ENCODE measurements at regions not wholly inside any gene's neighbourhood (a gene's known extent, or its start where the extent isn't known, plus 50 kb on each side); places are given as distances from the start of the nearest gene placed in this dataset.

DNA sequence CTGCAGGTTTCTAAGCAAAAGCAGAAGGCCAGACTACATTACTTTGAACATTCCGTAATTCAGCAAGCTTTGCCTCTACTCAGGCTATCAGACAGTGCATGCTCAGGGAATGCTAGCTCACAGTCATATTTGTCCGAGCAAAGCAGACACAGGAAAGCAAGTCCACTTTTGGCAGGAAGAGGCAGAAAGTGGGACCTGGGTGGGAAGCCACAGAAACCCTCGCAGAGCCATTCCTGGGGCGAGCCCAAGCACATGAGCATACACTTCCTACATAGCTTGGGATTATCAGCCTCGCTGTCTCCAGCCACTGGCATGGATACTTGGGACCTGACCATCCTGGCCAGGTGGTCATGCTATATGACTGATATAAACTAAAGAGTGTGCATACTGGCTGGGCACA, 113.3 kb downstream of the TRIM29 start:
- no peak overlapping the region for H3K9ac ChIP-seq (ENCODE audit: low read depth, low read length, poor library complexity, severe bottlenecking)
- no peaks in the 10 kb centered on the region for H3K36me3 ChIP-seq (ENCODE audit: insufficient read depth, low read length)
- no peaks in the 10 kb centered on the region for H3K9me3 ChIP-seq (ENCODE audit: insufficient read depth, low read depth, low read length)
- no peak overlapping the region for H3K4me2 ChIP-seq (ENCODE audit: low read depth, low read length, poor library complexity, severe bottlenecking)
- H3F3A ChIP-seq (ENCODE audit: low read depth): 0 out of 2 replicates have a peak, but pooled peaks cover 2% of the 10 kb centered on the region
- H3K27me3 ChIP-seq (ENCODE audit: insufficient read depth, low read length, poor library complexity, severe bottlenecking): no peaks in the 10 kb centered on the region
- TF ChIP-seq, protein P1, sequence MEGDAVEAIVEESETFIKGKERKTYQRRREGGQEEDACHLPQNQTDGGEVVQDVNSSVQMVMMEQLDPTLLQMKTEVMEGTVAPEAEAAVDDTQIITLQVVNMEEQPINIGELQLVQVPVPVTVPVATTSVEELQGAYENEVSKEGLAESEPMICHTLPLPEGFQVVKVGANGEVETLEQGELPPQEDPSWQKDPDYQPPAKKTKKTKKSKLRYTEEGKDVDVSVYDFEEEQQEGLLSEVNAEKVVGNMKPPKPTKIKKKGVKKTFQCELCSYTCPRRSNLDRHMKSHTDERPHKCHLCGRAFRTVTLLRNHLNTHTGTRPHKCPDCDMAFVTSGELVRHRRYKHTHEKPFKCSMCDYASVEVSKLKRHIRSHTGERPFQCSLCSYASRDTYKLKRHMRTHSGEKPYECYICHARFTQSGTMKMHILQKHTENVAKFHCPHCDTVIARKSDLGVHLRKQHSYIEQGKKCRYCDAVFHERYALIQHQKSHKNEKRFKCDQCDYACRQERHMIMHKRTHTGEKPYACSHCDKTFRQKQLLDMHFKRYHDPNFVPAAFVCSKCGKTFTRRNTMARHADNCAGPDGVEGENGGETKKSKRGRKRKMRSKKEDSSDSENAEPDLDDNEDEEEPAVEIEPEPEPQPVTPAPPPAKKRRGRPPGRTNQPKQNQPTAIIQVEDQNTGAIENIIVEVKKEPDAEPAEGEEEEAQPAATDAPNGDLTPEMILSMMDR (conservative IDR thresholded peaks at IDR 0.05; ENCODE audit: low read length): no peak
- TF ChIP-seq EZH2phosphoT487 (IDR thresholded peaks at IDR 0.05; ENCODE audit: borderline replicate concordance): no peak
- H3K4me3 ChIP-seq (ENCODE audit: low read length, poor library complexity, severe bottlenecking): no peak overlapping the region
- H4K20me1 ChIP-seq (ENCODE audit: insufficient read depth, low read length, poor library complexity, severe bottlenecking): no peaks in the 10 kb centered on the region
- no peaks in the 10 kb centered on the region for H3K79me2 ChIP-seq (ENCODE audit: insufficient read depth, low read length)
- peaks cover 32% of the 10 kb centered on the region for H3K4me1 ChIP-seq (ENCODE audit: insufficient read depth, low read length, poor library complexity, severe bottlenecking)
- H3K9me2 ChIP-seq (replicated peaks; ENCODE audit: low read depth, low read length): no peaks in the 10 kb centered on the region
- no peak overlapping the region for H2AFZ ChIP-seq (ENCODE audit: low read length)

DNA sequence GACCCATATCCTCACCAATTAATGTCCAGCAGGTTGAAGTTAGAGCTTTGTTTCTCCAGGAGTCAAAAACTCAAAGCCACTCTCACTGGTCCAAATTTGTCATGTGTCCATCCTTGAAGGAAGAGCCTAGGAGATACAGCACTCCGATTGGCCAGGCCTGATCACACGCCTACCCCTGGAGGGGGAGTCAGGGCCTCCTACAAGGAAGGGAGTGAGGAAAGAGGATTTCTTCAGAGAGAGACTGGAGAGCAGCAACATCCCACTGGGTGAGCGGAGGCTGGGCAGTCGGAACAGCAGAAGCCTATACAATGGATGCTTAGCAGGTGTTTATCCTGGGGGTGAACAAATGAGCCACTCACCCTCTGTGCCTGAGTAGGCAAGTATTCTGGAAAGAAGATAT, 113.9 kb downstream of the TRIM29 start:
- Histone ChIP-seq H3K9me2 (replicated peaks; ENCODE audit: low read depth, low read length) (no peaks in the 10 kb centered on the region), H4K20me1 (ENCODE audit: insufficient read depth, low read length, poor library complexity, severe bottlenecking) (no peaks in the 10 kb centered on the region), H3K79me2 (ENCODE audit: insufficient read depth, low read length) (no peaks in the 10 kb centered on the region), H3K27me3 (ENCODE audit: insufficient read depth, low read length, poor library complexity, severe bottlenecking) (no peaks in the 10 kb centered on the region), H3K4me1 (ENCODE audit: insufficient read depth, low read length, poor library complexity, severe bottlenecking) (peaks cover 32% of the 10 kb centered on the region), H3K9ac (ENCODE audit: low read depth, low read length, poor library complexity, severe bottlenecking) (no peak overlapping the region), H3F3A (ENCODE audit: low read depth) (0 out of 2 replicates have a peak, but pooled peaks cover 2% of the 10 kb centered on the region), H3K4me2 (ENCODE audit: low read depth, low read length, poor library complexity, severe bottlenecking) (no peak overlapping the region), H2AFZ (ENCODE audit: low read length) (no peak overlapping the region; the same call in 1 of the 2 replicates), H3K4me3 (ENCODE audit: low read length, poor library complexity, severe bottlenecking) (no peak overlapping the region), H3K36me3 (ENCODE audit: insufficient read depth, low read length) (no peaks in the 10 kb centered on the region), H3K9me3 (ENCODE audit: insufficient read depth, low read depth, low read length) (no peaks in the 10 kb centered on the region)
- TF ChIP-seq EZH2phosphoT487 (IDR thresholded peaks at IDR 0.05; ENCODE audit: borderline replicate concordance): no peak
- TF ChIP-seq, protein P1 (conservative IDR thresholded peaks at IDR 0.05; ENCODE audit: low read length): no peak

DNA sequence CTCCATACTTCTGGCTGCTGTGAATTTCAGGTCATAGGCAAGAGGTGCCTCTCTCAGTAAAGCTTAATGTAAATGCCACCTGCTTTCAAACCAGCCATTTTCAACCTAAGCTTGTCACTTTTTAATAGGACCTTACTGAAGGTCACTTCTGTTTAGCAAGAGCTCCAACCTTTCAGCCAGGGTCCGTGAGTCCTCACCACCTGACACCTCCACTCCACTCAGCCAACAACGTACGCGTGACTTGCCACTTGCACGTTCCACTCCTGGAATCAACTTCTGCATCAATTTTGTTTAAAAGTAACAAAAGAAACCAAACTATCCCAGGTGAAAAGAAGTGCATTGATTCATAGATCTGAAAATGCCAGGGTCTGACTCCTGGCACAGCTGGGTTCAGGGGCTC, 114.4 kb downstream of the TRIM29 start:
- Histone ChIP-seq H3K27me3 (ENCODE audit: insufficient read depth, low read length, poor library complexity, severe bottlenecking) (no peaks in the 10 kb centered on the region), H3K4me3 (ENCODE audit: low read length, poor library complexity, severe bottlenecking) (no peak overlapping the region), H3K36me3 (ENCODE audit: insufficient read depth, low read length) (no peaks in the 10 kb centered on the region), H3K9me2 (replicated peaks; ENCODE audit: low read depth, low read length) (no peaks in the 10 kb centered on the region), H3K9ac (ENCODE audit: low read depth, low read length, poor library complexity, severe bottlenecking) (no peak overlapping the region), H3K9me3 (ENCODE audit: insufficient read depth, low read depth, low read length) (no peaks in the 10 kb centered on the region), H3K4me1 (ENCODE audit: insufficient read depth, low read length, poor library complexity, severe bottlenecking) (peaks cover 34% of the 10 kb centered on the region), H3F3A (ENCODE audit: low read depth) (0 out of 2 replicates have a peak, but pooled peaks cover 2% of the 10 kb centered on the region), H4K20me1 (ENCODE audit: insufficient read depth, low read length, poor library complexity, severe bottlenecking) (no peaks in the 10 kb centered on the region), H2AFZ (ENCODE audit: low read length) (no peak overlapping the region; the same call in 1 of the 2 replicates), H3K79me2 (ENCODE audit: insufficient read depth, low read length) (no peaks in the 10 kb centered on the region), H3K4me2 (ENCODE audit: low read depth, low read length, poor library complexity, severe bottlenecking) (no peak overlapping the region)
- TF ChIP-seq, protein P1 (conservative IDR thresholded peaks at IDR 0.05; ENCODE audit: low read length): no peak
- TF ChIP-seq EZH2phosphoT487 (IDR thresholded peaks at IDR 0.05; ENCODE audit: borderline replicate concordance): no peak

Measured in Loucy (cell line).